GM12878 (cell line): ENCODE measurements at regions not wholly inside any gene's neighbourhood (a gene's known extent, or its start where the extent isn't known, plus 50 kb on each side); places are given as distances from the start of the nearest gene placed in this dataset.

Experiments
- ATAC-seq: fragments of 200-7000 bp; cut with Tn5 transposase; 3 replicates; pipeline ENCODE4 v1.9.1; 2020; ENCODE audit warnings: mild to moderate bottlenecking, moderate library complexity
- BruUV-seq: library from RNA; stranded (reverse); fragments of 400-500 nt; replicated peaks from 2 replicates; lab custom pipeline; 2021; lab: Mats Ljungman, UMichigan
- CTCF ChIA-PET: fragments of 300-600 bp; sonication (Branson Sonifier 250); formaldehyde crosslinking; extraction: SDS; loops from one replicate; lab custom pipeline; 2021; ENCODE audit warnings: inconsistent platforms; lab: Yijun Ruan, JAX
- POLR2A ChIA-PET: fragments of 350-600 bp; formaldehyde crosslinking; extraction: SDS; loops from one replicate; lab custom pipeline; 2021; ENCODE audit warnings: inconsistent platforms; lab: Charles Lee
- RAD21 ChIA-PET: fragments of 300-600 bp; sonication (Branson Sonifier 250); formaldehyde crosslinking; loops from one replicate; lab custom pipeline; 2023; ENCODE audit warnings: antibody characterized with exemption; ENCODE audit not compliant: unreplicated experiment; lab: Charles Lee
- SMC1A ChIA-PET: fragments of 300-600 bp; sonication (Branson Sonifier 250); formaldehyde crosslinking; loops from one replicate; lab custom pipeline; 2023; ENCODE audit not compliant: unreplicated experiment, uncharacterized antibody; lab: Charles Lee
- DNase-seq: peaks from one replicate; pipeline ENCODE4 v3.0.0-alpha.2; 2011; ENCODE audit warnings: low read depth, low spot score
- FAIRE-seq: peaks from 3 replicates; lab custom pipeline; 2011; peaks lifted over from hg19 to GRCh38; lab: Jason Lieb, UNC
- H2AFZ ChIP-seq: 2 replicates; pipeline ENCODE4 v1.6.0; 2011; ENCODE audit warnings: low read depth, low read length, control low read depth; ENCODE audit not compliant: control insufficient read depth
- H3K27ac ChIP-seq: 2 replicates; pipeline ENCODE4 v1.5.1; 2011; ENCODE audit warnings: control low read depth; ENCODE audit not compliant: control insufficient read depth, insufficient read depth
- H3K27me3 ChIP-seq, 2 experiments: replicated peaks in 1 of 2; 2 replicates each; pipeline versions ENCODE4 v1.6.0 to v1.6.1; 2011; ENCODE audit warnings: low read length in 1 of 2; ENCODE audit not compliant: control insufficient read depth in 2 of 2, insufficient read depth in 2 of 2
- H3K36me3 ChIP-seq, 2 experiments: 2 replicates each; pipeline ENCODE4 v1.5.1; 2011; ENCODE audit warnings: low read length in 1 of 2; ENCODE audit not compliant: control insufficient read depth in 2 of 2, insufficient read depth in 2 of 2
- H3K4me1 ChIP-seq: 2 replicates; pipeline ENCODE4 v1.6.1; 2011; ENCODE audit warnings: mild to moderate bottlenecking, low read length, moderate library complexity, mixed read lengths; ENCODE audit not compliant: control insufficient read depth, insufficient read depth
- H3K4me2 ChIP-seq: 2 replicates; pipeline ENCODE4 v1.6.0; 2011; ENCODE audit warnings: control low read depth; ENCODE audit not compliant: control insufficient read depth, insufficient read depth
- H3K4me3 ChIP-seq: fragments of 200-600 bp; sonication (generic); 2 replicates; pipeline ENCODE4 v1.5.1; 2016
- H3K79me2 ChIP-seq: 2 replicates; pipeline ENCODE4 v1.6.0; 2011; ENCODE audit warnings: low read length; ENCODE audit not compliant: control insufficient read depth, insufficient read depth
- H3K9ac ChIP-seq: 2 replicates; pipeline ENCODE4 v1.8.0; 2011; ENCODE audit warnings: low read length, control low read depth, mixed read lengths; ENCODE audit not compliant: control insufficient read depth, insufficient read depth
- H3K9me3 ChIP-seq: replicated peaks from 3 replicates; pipeline ENCODE4 v1.5.1; 2011; ENCODE audit warnings: mild to moderate bottlenecking, low read length; ENCODE audit not compliant: control insufficient read depth, insufficient read depth
- H4K20me1 ChIP-seq: 2 replicates; pipeline ENCODE4 v1.6.0; 2011; ENCODE audit not compliant: control insufficient read depth, insufficient read depth
- BACH1 ChIP-seq: fragments of 450-650 bp; IDR thresholded peaks from 2 replicates; pipeline ENCODE4 v1.6.1; 2017; ENCODE audit warnings: mild to moderate bottlenecking, borderline replicate concordance
- CREM ChIP-seq: IDR thresholded peaks from 2 replicates; pipeline ENCODE4 v1.6.1; 2014; ENCODE audit warnings: antibody characterized with exemption, low read depth
- ETV6 ChIP-seq, 2 experiments: fragments of 450-650 bp in 1 of 2; IDR thresholded peaks in 1 of 2; conservative IDR thresholded peaks in 1 of 2; 2 replicates each; pipeline ENCODE4 v1.6.1; 2014; ENCODE audit warnings: antibody characterized with exemption in 1 of 2, borderline replicate concordance in 1 of 2, low read depth in 1 of 2, mild to moderate bottlenecking in 1 of 2, moderate library complexity in 1 of 2
- FOS ChIP-seq: IDR thresholded peaks from 3 replicates; pipeline ENCODE4 v1.6.1; 2011; ENCODE audit warnings: borderline replicate concordance; ENCODE audit not compliant: insufficient read length; ENCODE audit errors: extremely low read depth
- FOXK2 ChIP-seq: fragments of 450-650 bp; IDR thresholded peaks from 2 replicates; pipeline ENCODE4 v1.6.1; 2017; ENCODE audit warnings: mild to moderate bottlenecking, moderate library complexity
- MEF2A ChIP-seq: IDR thresholded peaks from 2 replicates; pipeline ENCODE4 v1.6.1; 2011; ENCODE audit warnings: low read depth, mild to moderate bottlenecking, low read length, moderate library complexity; ENCODE audit not compliant: insufficient read depth
- MLLT1 ChIP-seq: fragments of 450-650 bp; IDR thresholded peaks from 2 replicates; pipeline ENCODE4 v1.6.1; 2016; ENCODE audit warnings: mild to moderate bottlenecking
- NFIC ChIP-seq: IDR thresholded peaks from 2 replicates; pipeline ENCODE4 v1.6.1; 2012; ENCODE audit warnings: low read depth, mild to moderate bottlenecking, inconsistent platforms, low read length, moderate library complexity
- NRF1 ChIP-seq: conservative IDR thresholded peaks from 2 replicates; pipeline ENCODE4 v1.6.1; 2011; ENCODE audit warnings: mild to moderate bottlenecking, low read depth, low read length, improper control_type of control experiment
- PML ChIP-seq: IDR thresholded peaks from 2 replicates; pipeline ENCODE4 v1.6.1; 2012; ENCODE audit warnings: low read length, inconsistent platforms
- RUNX3 ChIP-seq: IDR thresholded peaks from 2 replicates; pipeline ENCODE4 v1.6.1; 2012; ENCODE audit warnings: low read length, inconsistent platforms
- SIN3A ChIP-seq: IDR thresholded peaks from 2 replicates; pipeline ENCODE4 v1.6.1; 2012; ENCODE audit warnings: low read depth, low read length, improper control_type of control experiment
- SKIL ChIP-seq: fragments of 450-650 bp; IDR thresholded peaks from 2 replicates; pipeline ENCODE4 v1.6.1; 2017; ENCODE audit warnings: mild to moderate bottlenecking, low read depth, inconsistent platforms; ENCODE audit not compliant: poor library complexity, severe bottlenecking
- SMAD5 ChIP-seq: IDR thresholded peaks from 2 replicates; pipeline ENCODE4 v1.6.1; 2016; ENCODE audit warnings: antibody characterized with exemption, low read depth
- SP1 ChIP-seq: IDR thresholded peaks from one replicate; pipeline ENCODE4 v1.6.1; 2011; ENCODE audit warnings: low read depth, low read length
- SREBF1 ChIP-seq: IDR thresholded peaks from 2 replicates; pipeline ENCODE4 v1.6.1; 2012; ENCODE audit warnings: mild to moderate bottlenecking, low read length
- SRF ChIP-seq, 2 experiments: IDR thresholded peaks; 2 replicates each; pipeline ENCODE4 v1.6.1; 2011; ENCODE audit warnings: low read depth in 2 of 2, low read length in 2 of 2, mild to moderate bottlenecking in 1 of 2, moderate library complexity in 1 of 2
- TCF7 ChIP-seq: IDR thresholded peaks from 2 replicates; pipeline ENCODE4 v1.6.1; 2014; ENCODE audit warnings: antibody characterized with exemption, borderline replicate concordance
- ZNF274 ChIP-seq: IDR thresholded peaks from one replicate; pipeline ENCODE4 v1.8.0; 2011; ENCODE audit not compliant: insufficient read length, insufficient read depth
- WGBS: methylation state at CpG from one replicate; pipeline ENCODE4 v1.1.6; 2016; ENCODE audit warnings: low lambda C conversion rate; ENCODE audit not compliant: insufficient replicate concordance, insufficient coverage; ENCODE audit errors: missing lambda C conversion rate; 5-methylcytosine and 5-hydroxymethylcytosine counted together
- in situ Hi-C: fragments of 300-500 bp; cut with MboI; formaldehyde crosslinking; loops from 9 replicates; pipeline ENCODE4 v1.14.3; 2018; ENCODE audit warnings: mixed read lengths
- intact Hi-C: fragments of 100-400 bp; cut with micrococcal nuclease; formaldehyde crosslinking; loops from one replicate; pipeline ENCODE4 v1.14.2; 2022; ENCODE audit not compliant: unreplicated experiment

- CTCF ChIA-PET: interaction anchor here (1.1 to 12.4 kb wide), 23 partner anchors 12 to 393 kb away, joined by 3 to 253 read pairs (median 14); no protein-coding TSS in a partner anchor
- BruUV-seq: no TSS peak
- Histone ChIP-seq H2AFZ (peak overlapping the region; percentile 2; the same call in 1 of the 2 replicates), H3K4me2 (peak overlapping the region; percentile 9), H3K4me1 (peaks cover 38% of the 10 kb centered on the region), H4K20me1 (no peaks in the 10 kb centered on the region), H3K4me3 (no peak overlapping the region), H3K79me2 (no peaks in the 10 kb centered on the region), H3K36me3 (no peaks in the 10 kb centered on the region), H3K27ac (peak overlapping the region; percentile 54), H3K9me3 (no peaks in the 10 kb centered on the region), H3K9ac (peak overlapping the region; percentile 41), H3K27me3 (no peaks in the 10 kb centered on the region)
- DNase-seq: no peak
- RAD21 ChIA-PET: interaction anchor here (1.0 to 12.5 kb wide), 21 partner anchors 8 to 828 kb away, joined by 3 to 171 read pairs (median 9); partner anchors contain the start of gene S1PR1
- ATAC-seq: peak; percentile 56
- FAIRE-seq: no peak
- SMC1A ChIA-PET: interaction anchor here (0.9 to 11.8 kb wide), 26 partner anchors 11 to 374 kb away, joined by 3 to 275 read pairs (median 10); no protein-coding TSS in a partner anchor
- POLR2A ChIA-PET: interaction anchor here (0.5 to 2.8 kb wide), 4 partner anchors 18 to 676 kb away, joined by 3 to 12 read pairs (median 6); no protein-coding TSS in a partner anchor
- intact Hi-C loops: loop anchor here (2.0 kb wide), 2 partner anchors 17 to 113 kb away; no protein-coding TSS in a partner anchor
- 26% methylated on average over 4 of the region's 4 CpGs for WGBS
- in situ Hi-C loops: loop anchor here (5.0 kb wide), 1 partner anchor 374 kb away; no protein-coding TSS in a partner anchor
- no peak for TF ChIP-seq SKIL
- TF ChIP-seq BACH1: no peak
- TF ChIP-seq SRF (IDR thresholded peaks at IDR 0.05; ENCODE audit: low read depth in 2 of 2, low read length in 2 of 2): no peak
- TF ChIP-seq PML: no peak
- no peak for TF ChIP-seq MLLT1
- TF ChIP-seq TCF7: no peak
- TF ChIP-seq ETV6 (conservative IDR thresholded peaks at IDR 0.05 in 1 of 2, IDR thresholded peaks at IDR 0.05 in 1 of 2; ENCODE audit: borderline replicate concordance in 1 of 2, low read depth in 1 of 2): peak in 1 of 2 experiments; percentile 52; a peak in 2 of 4 replicates
- peak; percentile 57 for TF ChIP-seq NFIC
- TF ChIP-seq MEF2A: no peak
- no peak for TF ChIP-seq SREBF1
- TF ChIP-seq SIN3A: no peak
- no peak for TF ChIP-seq SMAD5
- TF ChIP-seq NRF1: no peak
- TF ChIP-seq FOXK2: no peak
- TF ChIP-seq SP1: peak; percentile 10
- peak; percentile 73 for TF ChIP-seq CREM
- no peak for TF ChIP-seq FOS
- no peak for TF ChIP-seq ZNF274
- TF ChIP-seq RUNX3: peak; percentile 90
Observed at GRCh38 chr1:101291562-101292380, 55.0 kb downstream of the S1PR1 start.
